ENCODE measurements at regions not wholly inside any gene's neighbourhood (a gene's known extent, or its start where the extent isn't known, plus 50 kb on each side); places are given as distances from the start of the nearest gene placed in this dataset.

- no peak for TF ChIP-seq CTCF (IDR thresholded peaks at IDR 0.05; ENCODE audit: insufficient read depth, low read length, poor library complexity, severe bottlenecking)
- Histone ChIP-seq H3K36me3 (ENCODE audit: control insufficient read depth, insufficient read depth, low read length) (no peaks in the 10 kb centered on the region), H3K4me3 (ENCODE audit: low read depth, low read length) (no peak overlapping the region), H3K27me3 (ENCODE audit: control insufficient read depth, insufficient read depth, low read length) (no peaks in the 10 kb centered on the region)
- no peak for DNase-seq (ENCODE audit: low read depth)
Measured at GRCh38 chr13:73169971-73170370, 111.2 kb downstream of the KLF5 start.

- no peak for DNase-seq (ENCODE audit: low read depth)
- H3K4me3 ChIP-seq (ENCODE audit: low read depth, low read length): no peak overlapping the region
- TF ChIP-seq CTCF (IDR thresholded peaks at IDR 0.05; ENCODE audit: insufficient read depth, low read length, poor library complexity, severe bottlenecking): no peak
- no peaks in the 10 kb centered on the region for H3K27me3 ChIP-seq (ENCODE audit: control insufficient read depth, insufficient read depth, low read length)
- H3K36me3 ChIP-seq (ENCODE audit: control insufficient read depth, insufficient read depth, low read length): no peaks in the 10 kb centered on the region
Measured at GRCh38 chr13:73168953-73169401, 110.2 kb downstream of the KLF5 start.

GRCh38 chr13:73168226-73168952 is 109.6 kb downstream of the KLF5 start:
- DNase-seq (ENCODE audit: low read depth): no peak
- no peaks in the 10 kb centered on the region for H3K27me3 ChIP-seq (ENCODE audit: control insufficient read depth, insufficient read depth, low read length)
- TF ChIP-seq CTCF (IDR thresholded peaks at IDR 0.05; ENCODE audit: insufficient read depth, low read length, poor library complexity, severe bottlenecking): no peak
- no peak overlapping the region for H3K4me3 ChIP-seq (ENCODE audit: low read depth, low read length)
- H3K36me3 ChIP-seq (ENCODE audit: control insufficient read depth, insufficient read depth, low read length): no peaks in the 10 kb centered on the region

- no peak for TF ChIP-seq CTCF (IDR thresholded peaks at IDR 0.05; ENCODE audit: insufficient read depth, low read length, poor library complexity, severe bottlenecking)
- Histone ChIP-seq H3K27me3 (ENCODE audit: control insufficient read depth, insufficient read depth, low read length) (no peaks in the 10 kb centered on the region), H3K36me3 (ENCODE audit: control insufficient read depth, insufficient read depth, low read length) (no peaks in the 10 kb centered on the region), H3K4me3 (ENCODE audit: low read depth, low read length) (no peak overlapping the region)
- DNase-seq (ENCODE audit: low read depth): no peak
Measured at GRCh38 chr13:73167028-73167820, 108.4 kb downstream of the KLF5 start.

- Histone ChIP-seq H3K4me3 (ENCODE audit: low read depth, low read length) (no peak overlapping the region), H3K27me3 (ENCODE audit: control insufficient read depth, insufficient read depth, low read length) (no peaks in the 10 kb centered on the region), H3K36me3 (ENCODE audit: control insufficient read depth, insufficient read depth, low read length) (no peaks in the 10 kb centered on the region)
- DNase-seq (ENCODE audit: low read depth): no peak
- TF ChIP-seq CTCF (IDR thresholded peaks at IDR 0.05; ENCODE audit: insufficient read depth, low read length, poor library complexity, severe bottlenecking): no peak
Measured at GRCh38 chr13:73166204-73166603, 107.4 kb downstream of the KLF5 start.

Measured in kidney epithelial cell (primary cell).